ENCODE measurements at regions not wholly inside any gene's neighbourhood (a gene's known extent, or its start where the extent isn't known, plus 50 kb on each side); places are given as distances from the start of the nearest gene placed in this dataset.

GRCh38 chr18:42620657-42621056 is 494.8 kb downstream of the RIT2 start:
- DNase-seq (ENCODE audit: low read depth), result no peak
- H3K4me3 ChIP-seq (ENCODE audit: low read depth, low read length), result no peak overlapping the region
- no peak for TF ChIP-seq CTCF (conservative IDR thresholded peaks at IDR 0.05; ENCODE audit: low read depth, low read length)

GRCh38 chr18:42623935-42624334 is 491.6 kb downstream of the RIT2 start:
- no peak for DNase-seq (ENCODE audit: low read depth)
- no peak overlapping the region for H3K4me3 ChIP-seq (ENCODE audit: low read depth, low read length)
- no peak for TF ChIP-seq CTCF (conservative IDR thresholded peaks at IDR 0.05; ENCODE audit: low read depth, low read length)

GRCh38 chr18:42632801-42633200 is 482.7 kb downstream of the RIT2 start:
- no peak for DNase-seq (ENCODE audit: low read depth)
- no peak overlapping the region for H3K4me3 ChIP-seq (ENCODE audit: low read depth, low read length)
- TF ChIP-seq CTCF (conservative IDR thresholded peaks at IDR 0.05; ENCODE audit: low read depth, low read length), result no peak

- no peak overlapping the region for H3K4me3 ChIP-seq (ENCODE audit: low read depth, low read length)
- DNase-seq (ENCODE audit: low read depth), result no peak
- peak; percentile 49 for TF ChIP-seq CTCF (conservative IDR thresholded peaks at IDR 0.05; ENCODE audit: low read depth, low read length)
Observed at GRCh38 chr18:42635378-42636048, 480.0 kb downstream of the RIT2 start.

GRCh38 chr18:42636309-42636708 is 479.2 kb downstream of the RIT2 start:
- no peak for TF ChIP-seq CTCF (conservative IDR thresholded peaks at IDR 0.05; ENCODE audit: low read depth, low read length)
- DNase-seq (ENCODE audit: low read depth), result no peak
- no peak overlapping the region for H3K4me3 ChIP-seq (ENCODE audit: low read depth, low read length)

GRCh38 chr18:42640160-42640559 is 475.3 kb downstream of the RIT2 start:
- no peak for DNase-seq (ENCODE audit: low read depth)
- no peak overlapping the region for H3K4me3 ChIP-seq (ENCODE audit: low read depth, low read length)
- no peak for TF ChIP-seq CTCF (conservative IDR thresholded peaks at IDR 0.05; ENCODE audit: low read depth, low read length)

- DNase-seq (ENCODE audit: low read depth), result no peak
- no peak for TF ChIP-seq CTCF (conservative IDR thresholded peaks at IDR 0.05; ENCODE audit: low read depth, low read length)
- H3K4me3 ChIP-seq (ENCODE audit: low read depth, low read length), result no peak overlapping the region
Observed at GRCh38 chr18:42641996-42642395, 473.5 kb downstream of the RIT2 start.

Data from epithelial cell of proximal tubule (primary cell).